K562 (cell line): ENCODE measurements at regions not wholly inside any gene's neighbourhood (a gene's known extent, or its start where the extent isn't known, plus 50 kb on each side); places are given as distances from the start of the nearest gene placed in this dataset.

Experiments used
- ATAC-seq: fragments of 200-7000 bp; cut with Tn5 transposase; 3 replicates; pipeline ENCODE4 v1.9.1; 2020; ENCODE audit warnings: moderate library complexity
- BruUV-seq: library from RNA; stranded (reverse); fragments of 400-500 nt; replicated peaks from 2 replicates; lab custom pipeline; 2021; lab: Mats Ljungman, UMichigan
- CTCF ChIA-PET: fragments of 300-600 bp; formaldehyde crosslinking; extraction: SDS; loops from one replicate; lab custom pipeline; 2021; ENCODE audit warnings: low intra/inter-chr PET ratio; lab: Yijun Ruan, JAX
- POLR2A ChIA-PET: fragments of 300-600, 350-650 bp; sonication (Branson Sonifier 250); formaldehyde crosslinking; extraction: SDS; loops from one replicate; lab custom pipeline; 2021; ENCODE audit warnings: antibody characterized with exemption, inconsistent platforms; lab: Yijun Ruan, JAX
- DNase-seq, 4 experiments: peaks; one replicate each; pipeline versions ENCODE4 v3.0.0 to v3.0.0-alpha.2; 2011 to 2018; ENCODE audit warnings: low spot score in 3 of 4, mixed read lengths in 3 of 4; ENCODE audit errors: extremely low read depth in 1 of 4
- FAIRE-seq: peaks from 2 replicates; lab custom pipeline; 2011; peaks lifted over from hg19 to GRCh38; lab: Jason Lieb, UNC
- H2AFZ ChIP-seq: 2 replicates; pipeline ENCODE4 v1.6.0; 2011; ENCODE audit warnings: low read depth, low read length, control low read depth, inconsistent platforms
- H3K27ac ChIP-seq: fragments of 200-600 bp; 3 replicates; pipeline ENCODE4 v1.8.0; 2011; ENCODE audit warnings: low read depth, mild to moderate bottlenecking, control low read depth, inconsistent platforms, low read length, moderate library complexity, mixed read lengths; ENCODE audit errors: extremely low read depth
- H3K27me3 ChIP-seq, 2 experiments: fragments of 300-600 bp in 1 of 2; 2 replicates in 1 of 2; 3 replicates in 1 of 2; pipeline versions ENCODE4 v1.6.0 to v1.8.0; 2011; ENCODE audit warnings: inconsistent platforms in 2 of 2, low read length in 2 of 2, mild to moderate bottlenecking in 1 of 2, mixed read lengths in 1 of 2, moderate library complexity in 1 of 2; ENCODE audit not compliant: control insufficient read depth in 2 of 2, insufficient read depth in 2 of 2
- H3K36me3 ChIP-seq: fragments of 300-600 bp; 3 replicates; pipeline ENCODE4 v1.8.0; 2011; ENCODE audit warnings: mild to moderate bottlenecking, low read length, inconsistent platforms; ENCODE audit not compliant: control insufficient read depth, insufficient read depth
- H3K4me1 ChIP-seq, 2 experiments: fragments of 200-600 bp in 1 of 2; replicated peaks in 1 of 2; 2 replicates in 1 of 2; 3 replicates in 1 of 2; pipeline versions ENCODE4 v1.5.1 to v1.8.0; 2011; ENCODE audit warnings: inconsistent platforms in 2 of 2, low read length in 2 of 2, mild to moderate bottlenecking in 1 of 2, mixed read lengths in 1 of 2, moderate library complexity in 1 of 2; ENCODE audit not compliant: control insufficient read depth in 2 of 2, insufficient read depth in 2 of 2
- H3K4me2 ChIP-seq: 2 replicates; pipeline ENCODE4 v1.6.1; 2011; ENCODE audit warnings: low read length, control low read depth, inconsistent platforms, mixed read lengths; ENCODE audit not compliant: insufficient read depth
- H3K4me3 ChIP-seq: fragments of 200-600 bp; sonication (generic), shearing (Covaris generic); 2 replicates; pipeline ENCODE4 v1.5.1; 2016; ENCODE audit warnings: control low read depth, inconsistent platforms
- H3K79me2 ChIP-seq: fragments of 200-600 bp; 3 replicates; pipeline ENCODE4 v1.8.0; 2011; ENCODE audit warnings: low read length, inconsistent platforms; ENCODE audit not compliant: control insufficient read depth, insufficient read depth
- H3K9ac ChIP-seq, 2 experiments: 2 replicates each; pipeline versions ENCODE4 v1.6.0 to v1.6.1; 2011; ENCODE audit warnings: low read depth in 2 of 2, low read length in 2 of 2, control low read depth in 1 of 2, inconsistent platforms in 1 of 2, mild to moderate bottlenecking in 1 of 2, mixed read lengths in 1 of 2; ENCODE audit not compliant: insufficient read depth in 1 of 2
- H3K9me1 ChIP-seq: one replicate; pipeline ENCODE4 v1.6.0; 2011; ENCODE audit warnings: inconsistent platforms, mild to moderate bottlenecking, low read length, moderate library complexity; ENCODE audit not compliant: control insufficient read depth, insufficient read depth
- H3K9me3 ChIP-seq: replicated peaks from 2 replicates; pipeline ENCODE4 v1.5.1; 2011; ENCODE audit warnings: low read depth, low read length, inconsistent platforms; ENCODE audit not compliant: control insufficient read depth, insufficient read depth
- H4K20me1 ChIP-seq: replicated peaks from 2 replicates; pipeline ENCODE4 v1.6.1; 2011; ENCODE audit warnings: low read length, inconsistent platforms, mixed read lengths; ENCODE audit not compliant: control insufficient read depth, insufficient read depth
- CHCHD3 ChIP-seq: fragments of 250-450 bp; sonication (Bioruptor Pico); IDR thresholded peaks from 2 replicates; pipeline ENCODE4 v2.1.2; 2022; ENCODE audit warnings: mild to moderate bottlenecking
- ILF3 ChIP-seq: fragments of 450-650 bp; IDR thresholded peaks from 2 replicates; pipeline ENCODE4 v1.6.1; 2018; ENCODE audit warnings: antibody characterized with exemption, mild to moderate bottlenecking, moderate library complexity, borderline replicate concordance
- ILK ChIP-seq: fragments of 450-650 bp; IDR thresholded peaks from 2 replicates; pipeline ENCODE4 v1.6.1; 2016; ENCODE audit warnings: missing genetic modification characterization, low read depth, mild to moderate bottlenecking, missing compliant biosample characterization, moderate library complexity, borderline replicate concordance
- MBD1 ChIP-seq: fragments of 250-450 bp; sonication (Bioruptor Pico); IDR thresholded peaks from 2 replicates; pipeline ENCODE4 v1.8.0; 2022; ENCODE audit warnings: inconsistent platforms
- NFE2L1 ChIP-seq: fragments of 450-650 bp; IDR thresholded peaks from 2 replicates; pipeline ENCODE4 v1.6.1; 2016; ENCODE audit warnings: missing genetic modification characterization, low read depth, mild to moderate bottlenecking, missing compliant biosample characterization, moderate library complexity, borderline replicate concordance
- NFIX ChIP-seq: fragments of 250-450 bp; sonication (Bioruptor Pico); IDR thresholded peaks from 2 replicates; pipeline ENCODE4 v1.4.0; 2020; ENCODE audit warnings: low read depth, mild to moderate bottlenecking, moderate library complexity
- PHF8 ChIP-seq: fragments of 200-600 bp; sonication (generic); IDR thresholded peaks from 2 replicates; pipeline ENCODE4 v1.6.1; 2012; ENCODE audit warnings: mixed run types, mild to moderate bottlenecking, inconsistent platforms, low read length, moderate library complexity, borderline replicate concordance
- SAFB2 ChIP-seq: fragments of 200-400 bp; formaldehyde crosslinking; IDR thresholded peaks from 2 replicates; pipeline ENCODE4 v1.6.1; 2018; ENCODE audit warnings: borderline replicate concordance, low read length, low read depth, moderate library complexity; ENCODE audit not compliant: severe bottlenecking
- SMAD1 ChIP-seq: fragments of 150-350 bp; IDR thresholded peaks from 2 replicates; pipeline ENCODE4 v1.6.1; 2014; ENCODE audit warnings: low read length, low read depth; ENCODE audit not compliant: partially characterized antibody
- SNIP1 ChIP-seq: fragments of 450-650 bp; IDR thresholded peaks from 2 replicates; pipeline ENCODE4 v1.7.1; 2017; ENCODE audit warnings: low read depth, mild to moderate bottlenecking
- TAL1 ChIP-seq: fragments of 450-650 bp; IDR thresholded peaks from 2 replicates; pipeline ENCODE4 v1.6.1; 2016; ENCODE audit warnings: mild to moderate bottlenecking
- USF1 ChIP-seq: sonication (generic); formaldehyde crosslinking; IDR thresholded peaks from 2 replicates; pipeline ENCODE4 v1.9.0; 2022; ENCODE audit warnings: mild to moderate bottlenecking, missing genetic modification reagents
- YBX1 ChIP-seq: fragments of 450-650 bp; IDR thresholded peaks from 2 replicates; pipeline ENCODE4 v1.7.1; 2016; ENCODE audit warnings: mild to moderate bottlenecking
- ZBTB1 ChIP-seq: sonication (generic); formaldehyde crosslinking; IDR thresholded peaks from 2 replicates; pipeline ENCODE4 v1.8.1; 2023; ENCODE audit warnings: missing genetic modification reagents, low read depth, mild to moderate bottlenecking, borderline replicate concordance
- ZBTB2 ChIP-seq: fragments of 450-650 bp; IDR thresholded peaks from 2 replicates; pipeline ENCODE4 v1.6.1; 2016; ENCODE audit warnings: antibody characterized with exemption
- ZFP91 ChIP-seq: sonication (generic); formaldehyde crosslinking; IDR thresholded peaks from 2 replicates; pipeline ENCODE4 v1.8.0; 2022; ENCODE audit warnings: mild to moderate bottlenecking, missing genetic modification reagents
- whole genome bisulfite sequencing: fragments of 100-300 bp; shearing (Covaris generic); methylation state at CpG from one replicate; pipeline ENCODE4 v1.1.6; 2016; ENCODE audit warnings: low coverage, mixed read lengths; ENCODE audit not compliant: insufficient coverage; ENCODE audit errors: missing lambda C conversion rate; 5-methylcytosine and 5-hydroxymethylcytosine counted together
- in situ Hi-C: fragments of 300-500 bp; cut with MboI; formaldehyde crosslinking; loops from 4 replicates; pipeline ENCODE4 v1.15.0; 2018; ENCODE audit warnings: inconsistent platforms, mixed read lengths
- intact Hi-C: fragments of 100-400 bp; cut with micrococcal nuclease; formaldehyde crosslinking; loops from 2 replicates; pipeline ENCODE4 v1.14.2; 2022

GRCh38 chr2:4942441-4942840 lies 749.7 kb upstream of the SOX11 start (continued):
- no peak for TF ChIP-seq MBD1
- no peak for TF ChIP-seq ILK
- TF ChIP-seq ILF3: no peak
- TF ChIP-seq SMAD1: no peak
- no peak for TF ChIP-seq ZBTB1
- TF ChIP-seq PHF8: no peak
- no peak for TF ChIP-seq CHCHD3 (CRISPR knock-in tag)
- no peak for TF ChIP-seq NFIX (CRISPR knock-in tag)

GRCh38 chr2:4947911-4948310 lies 744.3 kb upstream of the SOX11 start:
- intact Hi-C loops: no loop called here
- no peak overlapping the region for H3K4me3 ChIP-seq
- no peaks in the 10 kb centered on the region for H3K27me3 ChIP-seq
- in situ Hi-C loops: no loop called here
- no peaks in the 10 kb centered on the region for H3K9me3 ChIP-seq
- DNase-seq (no peak), FAIRE-seq (no peak), ATAC-seq (no peak)
- BruUV-seq: no TSS peak
- ChIA-PET CTCF (no interaction called here), POLR2A (no interaction called here)
- no peak overlapping the region for H3K27ac ChIP-seq
- no peaks in the 10 kb centered on the region for H3K9me1 ChIP-seq
- 0% methylated on average over 2 of the region's 2 CpGs for WGBS
- no peaks in the 10 kb centered on the region for H3K4me1 ChIP-seq
- H4K20me1 ChIP-seq: no peaks in the 10 kb centered on the region
- H3K79me2 ChIP-seq: no peaks in the 10 kb centered on the region
- no peak overlapping the region for H3K9ac ChIP-seq
- H3K36me3 ChIP-seq: no peaks in the 10 kb centered on the region
- no peak overlapping the region for H3K4me2 ChIP-seq
- no peak overlapping the region for H2AFZ ChIP-seq
- TF ChIP-seq USF1 (CRISPR knock-in tag): no peak
- no peak for TF ChIP-seq SAFB2
- no peak for TF ChIP-seq SNIP1
- no peak for TF ChIP-seq TAL1
- no peak for TF ChIP-seq YBX1
- no peak for TF ChIP-seq ZBTB2
- no peak for TF ChIP-seq NFE2L1
- no peak for TF ChIP-seq ZFP91 (CRISPR knock-in tag)
